KBM-7 (cell line): ENCODE measurements at regions not wholly inside any gene's neighbourhood (a gene's known extent, or its start where the extent isn't known, plus 50 kb on each side); places are given as distances from the start of the nearest gene placed in this dataset.
"Not testable (repeated sequence)": the region's sequence is repeated elsewhere in the genome, so short reads cannot be mapped to it uniquely, and the experiment has no call there.

Source experiments
- DNase-seq: peaks from one replicate; pipeline ENCODE4 v3.0.0-alpha.2; 2015
- in situ Hi-C: fragments of 300-500 bp; cut with MboI; formaldehyde crosslinking; loops from 2 replicates; pipeline ENCODE4 v1.14.3; 2020; ENCODE audit warnings: low sequenced_read_pairs, low pct_unique_long_range_greater_than_20kb, mixed read lengths

DNA sequence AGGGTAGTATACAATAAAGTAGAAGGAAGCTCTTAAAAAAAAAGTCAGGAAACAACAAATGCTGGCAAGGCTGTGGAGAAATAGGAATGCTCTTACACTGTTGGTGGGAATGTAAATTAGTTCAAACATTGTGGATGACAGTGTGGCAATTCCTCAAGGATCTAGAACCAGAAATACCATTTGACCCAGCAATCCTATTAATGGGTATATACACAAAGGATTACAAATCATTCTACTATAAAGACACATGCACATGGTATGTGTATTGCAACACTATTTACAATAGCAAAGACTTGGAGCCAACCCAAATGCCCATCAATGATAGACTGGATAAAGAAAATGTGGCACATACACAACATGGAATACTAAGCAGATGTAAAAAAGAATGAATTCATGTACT is 444.9 kb upstream of the EPHA5 start:
- in situ Hi-C loops, DNase-seq: not testable (repeated sequence)

DNA sequence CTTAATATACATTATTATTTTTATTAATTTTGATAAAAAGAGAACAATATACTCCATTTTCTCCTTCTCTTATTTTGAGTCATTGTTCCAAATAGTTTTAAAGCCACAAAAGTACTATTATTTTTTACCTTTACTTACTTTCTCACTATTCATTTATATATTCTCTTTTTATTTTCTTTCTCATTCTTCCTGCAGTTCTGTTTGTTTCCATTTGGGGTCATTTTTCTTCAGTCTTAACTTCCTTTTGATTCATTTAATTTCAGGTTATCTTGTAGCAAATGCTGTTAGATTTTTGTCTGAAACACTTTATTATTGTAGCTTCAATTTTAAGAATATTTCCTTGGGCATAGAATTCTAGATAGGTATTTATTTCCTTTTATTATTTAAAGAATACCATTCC is 438.6 kb upstream of the EPHA5 start:
- DNase-seq = no peak
- in situ Hi-C loops = no loop called here

DNA sequence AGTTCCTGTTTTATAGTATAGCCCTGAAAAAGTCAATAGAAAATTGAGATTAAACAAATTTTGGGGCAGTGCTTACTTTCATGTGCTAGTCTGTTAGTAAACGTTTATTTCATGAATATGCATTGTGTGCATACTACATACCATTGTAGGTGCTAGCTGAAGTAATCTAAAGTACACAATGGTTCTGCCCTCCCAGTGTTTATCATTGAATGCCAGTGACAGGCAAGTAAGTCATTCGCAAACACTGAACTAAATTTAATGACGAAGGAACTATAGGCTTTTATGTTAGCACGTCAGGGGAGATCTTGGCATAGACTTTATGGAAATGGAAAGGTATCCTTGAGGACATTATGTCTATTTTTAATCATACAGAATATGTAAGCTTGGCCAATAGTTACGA is 426.9 kb upstream of the EPHA5 start:
- no peak for DNase-seq
- in situ Hi-C loops = no loop called here

DNA sequence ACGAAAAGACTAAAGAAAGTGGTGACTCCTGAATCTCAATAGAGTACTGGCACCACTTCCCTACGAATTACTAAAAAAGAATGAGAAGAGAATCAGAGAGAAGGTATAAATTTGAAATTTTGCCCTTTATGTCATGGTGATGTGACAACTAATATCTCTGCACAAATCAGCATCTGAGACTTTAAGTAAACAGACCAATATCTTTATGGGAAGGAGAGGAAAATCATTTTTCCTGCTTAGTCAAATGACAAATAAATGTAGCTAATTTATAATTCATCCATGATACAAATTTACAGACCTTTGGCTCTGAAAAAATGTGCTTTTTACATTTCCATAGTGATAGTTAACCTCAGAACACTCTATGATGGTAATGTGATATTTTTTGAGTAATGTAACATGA is 424.8 kb upstream of the EPHA5 start:
- in situ Hi-C loops = no loop called here
- no peak for DNase-seq

DNA sequence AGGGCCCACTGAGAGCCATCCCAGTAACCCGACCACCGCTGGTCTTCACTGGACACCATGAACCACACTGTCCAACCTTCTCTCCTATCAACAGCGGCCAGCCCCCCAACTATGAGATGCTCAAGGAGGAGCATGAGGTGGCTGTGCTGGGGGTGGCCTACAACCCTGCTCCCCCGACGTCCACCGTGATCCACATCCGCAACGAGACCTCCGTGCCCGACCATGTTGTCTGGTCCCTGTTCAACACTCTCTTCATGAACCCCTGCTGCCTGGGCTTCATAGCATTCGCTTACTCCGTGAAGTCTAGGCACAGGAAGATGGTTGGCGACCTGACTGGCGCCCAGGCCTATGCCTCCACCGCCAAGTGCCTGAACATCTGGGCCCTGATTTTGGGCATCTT is 423.8 kb upstream of the EPHA5 start:
- no peak for DNase-seq
- in situ Hi-C loops = no loop called here

DNA sequence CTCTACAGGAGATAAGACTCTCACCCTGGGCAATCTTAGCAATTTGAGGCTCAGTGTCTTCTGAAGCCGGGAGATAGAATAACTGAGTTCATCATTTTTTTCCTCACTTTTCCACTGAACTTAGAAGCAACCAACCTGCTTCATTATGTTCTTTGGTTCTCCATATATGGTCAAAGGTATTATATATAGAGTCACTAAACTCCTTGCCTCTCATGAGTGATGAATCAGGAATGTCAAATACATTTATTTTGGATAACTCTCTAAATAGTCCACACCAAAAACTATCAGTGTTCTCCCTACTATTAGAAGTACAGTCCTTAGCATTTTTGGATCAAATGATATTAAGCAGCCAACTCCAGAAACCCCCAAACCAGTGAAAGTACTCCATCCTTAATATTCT is 421.5 kb upstream of the EPHA5 start:
- DNase-seq = no peak
- in situ Hi-C loops = no loop called here

DNA sequence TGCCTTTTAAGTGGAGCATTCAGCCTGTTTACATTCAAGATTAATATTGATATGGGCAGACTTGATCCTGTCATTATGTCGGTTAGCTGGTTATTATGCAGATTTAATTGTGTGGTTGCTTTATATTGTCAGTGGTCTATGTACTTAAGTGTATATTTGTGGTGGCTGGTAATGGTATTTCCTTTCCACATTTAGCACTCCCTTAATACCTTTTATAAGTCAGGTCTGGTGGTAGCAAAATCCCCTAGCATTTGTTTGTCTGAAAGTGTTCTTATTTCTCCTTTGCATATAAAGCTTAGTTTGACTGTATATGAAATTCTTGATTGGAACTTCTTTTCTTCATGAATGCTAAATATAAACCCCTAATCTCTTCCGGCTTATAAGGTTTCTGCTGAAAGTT is 403.7 kb upstream of the EPHA5 start:
- no peak for DNase-seq

DNA sequence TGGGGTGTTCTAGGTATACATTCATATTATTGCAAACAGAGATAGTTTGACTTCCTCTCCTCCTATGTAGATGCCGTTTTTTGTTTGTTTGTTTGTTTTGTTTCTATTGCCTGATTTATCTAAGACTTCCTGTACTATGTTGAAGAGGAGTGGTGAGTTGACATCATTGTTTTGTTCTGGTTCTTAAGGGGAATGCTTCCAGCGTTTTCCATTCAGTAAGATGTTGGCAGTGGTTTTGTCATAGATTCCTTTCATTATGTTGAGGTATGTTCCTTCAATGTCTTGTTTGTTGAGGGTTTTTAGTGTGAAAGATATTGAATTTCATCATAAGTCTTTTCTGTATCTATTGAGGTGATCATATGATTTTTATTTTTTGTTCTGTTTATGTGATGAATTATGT is 401.6 kb upstream of the EPHA5 start:
- DNase-seq = no peak
- in situ Hi-C loops = no loop called here

More for the DNA sequence above, 403.7 kb upstream of the EPHA5 start:
- in situ Hi-C loops = no loop called here

DNA sequence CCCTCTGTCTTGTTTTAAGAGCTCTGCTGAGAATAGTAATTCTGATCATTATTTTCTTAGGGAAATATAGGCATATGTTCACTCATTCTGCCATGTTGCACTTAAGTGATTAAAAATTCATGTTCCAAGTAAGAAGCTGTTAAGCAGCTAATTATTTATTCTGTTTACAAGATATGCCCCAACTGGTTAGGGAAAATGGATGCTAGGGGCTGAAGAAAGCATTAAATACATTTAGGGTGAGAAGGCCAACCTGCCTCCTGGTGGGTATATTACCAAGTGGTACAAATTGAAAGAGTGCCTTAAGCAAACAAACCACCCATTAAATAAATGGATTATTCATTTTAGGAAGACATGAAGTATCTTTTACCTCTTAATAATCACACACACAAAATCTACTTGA is 392.6 kb upstream of the EPHA5 start:
- in situ Hi-C loops = no loop called here
- DNase-seq = no peak

DNA sequence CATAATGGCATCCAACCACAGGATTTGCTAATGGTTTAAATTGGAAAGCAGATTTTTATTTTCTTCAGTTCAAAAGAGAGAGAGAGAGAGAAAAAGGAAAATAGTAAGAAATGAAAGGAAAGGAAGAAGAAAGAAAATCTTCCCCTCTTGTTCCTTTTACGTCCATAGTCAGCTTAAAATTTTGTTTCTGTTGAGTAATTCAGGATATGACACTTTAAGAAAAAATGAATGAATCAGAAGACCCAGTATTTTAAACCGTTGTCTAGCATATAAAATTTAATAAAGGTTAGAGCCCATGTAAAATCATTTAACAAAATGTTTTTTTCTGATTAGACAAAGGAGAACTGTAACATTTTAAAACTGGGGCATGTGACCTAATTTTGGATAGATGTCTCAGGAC is 391.8 kb upstream of the EPHA5 start:
- no peak for DNase-seq
- in situ Hi-C loops = no loop called here

DNA sequence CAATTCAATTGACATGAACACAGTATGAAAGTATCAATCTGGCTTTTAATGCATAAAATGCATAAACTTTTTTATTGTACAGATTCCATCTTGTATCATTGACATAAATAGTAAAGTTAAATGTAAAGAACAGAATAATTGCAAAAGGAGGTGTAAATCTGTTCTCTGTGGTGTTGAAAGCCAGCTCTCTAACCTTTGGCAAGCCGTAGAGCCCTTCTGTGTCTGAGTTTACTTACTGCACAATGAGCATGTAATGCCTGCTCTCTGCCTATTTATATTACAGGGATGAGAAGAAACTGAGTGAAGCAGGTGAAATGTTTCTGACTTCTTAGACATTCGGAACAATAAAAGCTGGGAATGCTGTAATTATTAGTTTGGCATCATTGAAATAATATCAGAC is 389.3 kb upstream of the EPHA5 start:
- no peak for DNase-seq
- in situ Hi-C loops = no loop called here

DNA sequence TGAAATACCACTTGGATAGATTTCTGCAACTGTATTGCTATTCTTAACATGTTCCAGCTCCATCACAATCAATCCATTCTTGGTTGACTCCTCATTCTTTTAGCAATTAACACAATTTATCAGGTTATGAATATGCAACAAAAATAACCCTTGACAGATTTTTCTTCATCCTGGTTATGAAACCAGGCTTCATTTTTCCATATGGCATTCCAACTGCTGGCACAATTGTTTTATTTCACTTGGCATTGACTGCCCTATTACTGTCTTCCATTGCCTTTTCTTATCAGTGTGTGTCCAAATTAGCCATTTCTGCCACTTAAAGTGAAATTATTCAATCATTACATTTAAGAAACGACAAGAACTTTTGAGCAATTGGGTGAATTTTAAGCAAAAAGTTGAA is 388.8 kb upstream of the EPHA5 start:
- in situ Hi-C loops = no loop called here
- DNase-seq = no peak

DNA sequence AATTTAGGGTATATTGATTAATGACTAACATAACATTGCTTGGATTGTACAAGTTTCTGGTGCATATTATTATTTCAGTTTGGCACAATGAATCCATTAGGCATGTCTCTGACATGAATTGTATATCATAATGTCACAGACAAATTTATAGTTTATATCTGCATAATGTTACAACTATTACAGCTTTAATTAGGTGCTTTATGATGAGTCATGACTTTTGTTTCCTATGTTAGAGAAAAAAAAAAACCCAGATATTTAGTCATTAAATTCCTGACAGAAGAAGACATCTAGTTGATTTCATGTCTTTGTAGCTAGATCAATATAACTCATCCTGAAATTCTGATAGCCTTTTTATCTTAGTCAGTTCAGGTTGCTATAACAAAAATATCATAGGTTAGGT is 385.7 kb upstream of the EPHA5 start:
- in situ Hi-C loops = no loop called here

DNA sequence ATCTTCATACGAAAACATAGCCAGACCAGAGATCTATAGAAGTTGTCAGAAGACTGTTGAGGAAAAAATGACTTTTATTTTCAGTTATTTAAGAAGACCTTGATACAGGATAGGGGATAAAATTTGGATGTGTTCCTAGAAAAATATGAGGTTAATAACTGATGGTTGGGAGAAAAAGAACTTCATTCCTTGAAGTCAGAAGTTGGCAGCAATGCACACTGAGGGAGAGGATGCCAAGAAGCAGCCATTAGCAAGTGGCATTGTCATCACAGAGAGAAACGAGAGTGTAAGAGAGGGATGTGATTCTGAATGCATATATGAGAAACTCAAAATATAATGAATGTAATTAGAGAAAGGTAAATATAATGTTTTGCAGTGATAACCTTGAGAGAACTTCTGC is 382.1 kb upstream of the EPHA5 start:
- in situ Hi-C loops = no loop called here

More for the DNA sequence above, 385.7 kb upstream of the EPHA5 start:
- DNase-seq = no peak

DNA sequence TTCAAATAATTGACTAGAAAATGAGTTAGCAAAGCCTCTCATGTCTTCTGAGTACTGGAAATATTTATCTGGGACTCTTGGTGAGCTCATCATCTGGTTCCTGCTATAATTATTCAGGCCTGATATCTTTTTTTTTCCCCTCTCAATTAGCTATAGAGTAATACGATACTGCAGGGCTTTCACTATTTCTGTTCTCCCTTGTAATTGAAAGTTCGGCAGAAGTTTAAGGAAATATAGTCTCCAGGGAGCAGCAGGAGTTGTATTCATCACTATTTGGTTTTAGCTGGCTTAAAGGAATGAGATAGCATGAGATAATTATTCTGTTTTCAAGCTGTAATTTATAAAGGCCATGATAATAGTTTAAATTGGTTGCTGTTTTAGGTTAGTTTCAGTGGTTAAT is 378.6 kb upstream of the EPHA5 start:
- DNase-seq = no peak
- in situ Hi-C loops = no loop called here

More for the DNA sequence above, 382.1 kb upstream of the EPHA5 start:
- no peak for DNase-seq

DNA sequence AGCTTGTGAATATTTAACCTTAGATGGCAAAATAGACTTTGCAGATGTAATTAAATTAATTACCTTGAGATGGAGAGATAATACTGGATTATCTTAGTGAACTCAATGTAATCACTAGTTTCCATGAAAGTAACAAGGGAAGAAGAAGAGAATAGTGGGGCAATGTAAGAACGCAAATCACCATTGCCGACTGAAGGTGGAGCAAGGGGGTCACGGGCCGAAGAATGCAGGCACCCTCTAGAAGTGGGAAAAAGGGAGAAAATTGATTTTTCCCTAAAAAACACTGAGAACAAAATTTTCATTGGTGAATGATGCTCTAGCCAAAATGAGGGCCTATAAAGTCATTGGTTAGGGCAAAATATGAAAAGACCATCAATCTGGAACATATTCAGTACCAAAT is 375.6 kb upstream of the EPHA5 start:
- in situ Hi-C loops = no loop called here
- no peak for DNase-seq

DNA sequence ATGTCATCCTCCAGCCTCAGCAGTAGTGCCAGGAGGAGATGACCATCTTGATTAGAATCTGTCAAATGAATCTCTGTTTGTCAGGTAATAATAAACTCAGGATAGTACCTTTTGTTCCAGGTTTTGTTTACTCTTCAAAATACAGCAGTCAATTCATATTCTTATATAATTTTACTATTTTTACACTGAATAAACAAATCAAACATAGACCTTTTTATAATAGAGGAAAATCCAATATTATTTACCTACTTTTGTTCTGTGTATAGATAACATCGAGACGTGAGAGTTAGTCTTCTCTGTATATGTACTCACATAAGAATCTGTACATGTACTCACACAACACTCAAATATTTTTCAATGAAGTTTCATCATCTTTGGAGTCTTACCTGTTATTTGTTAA is 365.4 kb upstream of the EPHA5 start:
- in situ Hi-C loops = no loop called here
- DNase-seq = no peak

DNA sequence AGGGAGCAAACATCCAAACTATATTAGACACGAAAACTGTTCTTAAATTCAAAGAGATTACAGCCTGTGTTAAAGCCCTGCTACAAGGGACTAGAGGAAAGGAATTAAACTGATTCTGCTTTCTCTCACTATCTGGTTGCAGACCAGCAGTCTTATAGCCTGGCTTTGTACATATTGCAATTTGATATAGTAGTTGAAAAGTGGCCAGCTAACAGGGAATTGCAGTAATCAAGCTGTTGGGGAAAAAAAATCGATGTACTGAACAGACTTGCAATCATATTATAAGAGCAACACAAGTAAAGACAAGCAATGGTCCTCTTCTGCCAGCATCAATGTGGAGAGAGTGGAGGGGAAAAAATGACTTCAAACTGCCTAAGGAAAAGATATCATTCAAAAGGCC is 364.4 kb upstream of the EPHA5 start:
- in situ Hi-C loops = no loop called here
- no peak for DNase-seq

DNA sequence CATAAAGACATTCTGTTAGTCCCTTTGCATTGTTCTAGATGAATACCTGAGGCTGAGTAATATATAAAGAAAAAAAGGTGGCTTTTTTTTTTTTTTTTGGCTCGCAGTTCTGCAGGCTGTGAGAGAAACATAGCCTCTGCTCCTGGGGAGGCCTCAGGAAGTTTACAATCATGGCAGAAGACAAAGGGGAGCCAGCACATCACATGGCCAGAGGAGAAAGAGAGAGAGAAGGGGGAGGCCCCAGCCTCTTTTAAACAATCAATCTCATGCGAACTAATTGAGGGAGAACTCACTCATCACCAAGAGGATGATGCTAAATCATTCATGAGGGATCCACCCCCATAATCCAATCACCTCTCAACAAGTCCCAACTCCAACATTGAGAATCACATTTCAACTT is 364.0 kb upstream of the EPHA5 start:
- DNase-seq = no peak
- in situ Hi-C loops = no loop called here

DNA sequence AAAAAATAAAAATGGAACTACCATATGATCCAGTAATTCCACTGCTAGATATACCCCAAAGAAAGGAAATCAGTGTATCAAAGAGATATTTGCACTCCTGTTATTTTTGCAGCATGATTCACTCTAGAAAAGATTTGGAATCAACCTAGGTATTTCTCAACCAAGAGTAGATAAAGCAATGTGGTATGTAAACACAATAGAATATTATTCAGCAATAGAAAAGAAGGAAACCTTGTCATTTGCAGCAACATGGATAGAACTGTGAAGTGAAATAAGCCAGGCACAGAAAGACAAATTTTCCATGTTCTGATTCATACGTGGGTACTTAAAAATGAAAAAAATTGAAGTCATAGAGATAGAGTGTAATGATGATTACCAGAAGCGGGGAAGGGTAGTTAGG is 362.3 kb upstream of the EPHA5 start:
- no peak for DNase-seq
- in situ Hi-C loops = no loop called here

DNA sequence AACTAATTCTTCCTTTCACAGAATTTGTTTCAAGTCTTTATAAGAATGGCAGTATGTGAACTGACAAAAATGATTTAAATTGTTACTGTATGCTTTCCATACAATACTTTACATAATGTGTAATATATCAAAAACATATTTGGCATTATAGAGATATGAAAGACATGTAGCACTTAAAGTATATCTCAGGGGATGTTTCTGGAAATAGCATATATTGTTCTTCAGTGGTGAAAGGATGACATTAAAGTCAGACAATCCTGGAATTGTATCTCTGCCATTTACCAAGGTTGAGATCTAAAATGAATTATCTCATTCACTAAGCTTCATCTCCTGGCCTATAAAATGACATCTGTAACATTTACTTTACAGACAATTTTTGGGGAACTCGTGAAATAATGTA is 358.4 kb upstream of the EPHA5 start:
- DNase-seq = no peak
- in situ Hi-C loops = no loop called here

DNA sequence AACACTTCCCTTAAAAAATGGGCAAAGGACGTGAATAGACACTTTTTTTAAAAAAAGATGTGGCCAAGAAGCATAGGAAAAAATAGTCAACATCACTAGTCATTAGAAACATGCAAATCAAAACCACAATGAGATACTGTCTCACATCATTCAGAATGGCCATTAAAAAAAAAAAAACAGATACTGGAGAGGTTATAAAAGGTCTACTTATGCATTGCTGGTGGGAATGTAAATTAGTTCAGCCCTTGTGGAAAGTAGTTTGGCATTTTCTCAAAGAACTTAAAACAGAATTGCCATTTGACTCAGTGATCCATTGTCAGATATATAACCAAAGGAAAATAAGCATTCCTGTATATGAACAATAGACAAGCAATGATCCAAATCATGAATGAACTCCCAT is 352.8 kb upstream of the EPHA5 start:
- DNase-seq = no peak
- in situ Hi-C loops = no loop called here
